C4-2B (cell line): ENCODE measurements at regions not wholly inside any gene's neighbourhood (a gene's known extent, or its start where the extent isn't known, plus 50 kb on each side); places are given as distances from the start of the nearest gene placed in this dataset.

Experiments
- H3K27ac ChIP-seq: fragments of 450-650 bp; 2 replicates; pipeline ENCODE4 v1.5.1; 2017
- ZFX ChIP-seq: fragments of 450-650 bp; IDR thresholded peaks from 2 replicates; pipeline ENCODE4 v1.6.1; 2017
- TF ChIP-seq, protein P1 (sequence below): fragments of 450-650 bp; conservative IDR thresholded peaks from 2 replicates; pipeline ENCODE4 v1.5.1; 2017; ENCODE audit warnings: mild to moderate bottlenecking

DNA sequence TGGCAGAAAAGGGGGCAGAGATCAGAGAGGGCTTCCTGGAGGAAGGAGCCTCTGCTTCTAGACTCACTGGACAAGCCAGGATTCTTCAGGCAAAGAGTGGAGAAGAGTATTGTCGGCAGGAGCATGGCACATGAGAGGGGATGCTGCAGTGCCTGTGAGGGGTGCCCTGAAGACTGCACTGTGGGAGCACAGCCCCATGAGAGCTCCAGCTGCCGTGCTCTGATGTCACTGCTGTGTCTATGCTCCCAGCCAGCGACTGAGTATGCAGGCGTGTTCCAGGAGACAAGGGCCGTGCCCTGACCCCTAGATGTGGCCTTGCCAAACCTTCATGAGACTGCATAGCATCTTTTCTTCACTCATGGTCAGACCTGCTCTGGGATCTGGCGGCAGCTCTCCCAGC, 339.1 kb downstream of the RPS24 start:
- TF ChIP-seq ZFX = no peak
- TF ChIP-seq, protein P1, sequence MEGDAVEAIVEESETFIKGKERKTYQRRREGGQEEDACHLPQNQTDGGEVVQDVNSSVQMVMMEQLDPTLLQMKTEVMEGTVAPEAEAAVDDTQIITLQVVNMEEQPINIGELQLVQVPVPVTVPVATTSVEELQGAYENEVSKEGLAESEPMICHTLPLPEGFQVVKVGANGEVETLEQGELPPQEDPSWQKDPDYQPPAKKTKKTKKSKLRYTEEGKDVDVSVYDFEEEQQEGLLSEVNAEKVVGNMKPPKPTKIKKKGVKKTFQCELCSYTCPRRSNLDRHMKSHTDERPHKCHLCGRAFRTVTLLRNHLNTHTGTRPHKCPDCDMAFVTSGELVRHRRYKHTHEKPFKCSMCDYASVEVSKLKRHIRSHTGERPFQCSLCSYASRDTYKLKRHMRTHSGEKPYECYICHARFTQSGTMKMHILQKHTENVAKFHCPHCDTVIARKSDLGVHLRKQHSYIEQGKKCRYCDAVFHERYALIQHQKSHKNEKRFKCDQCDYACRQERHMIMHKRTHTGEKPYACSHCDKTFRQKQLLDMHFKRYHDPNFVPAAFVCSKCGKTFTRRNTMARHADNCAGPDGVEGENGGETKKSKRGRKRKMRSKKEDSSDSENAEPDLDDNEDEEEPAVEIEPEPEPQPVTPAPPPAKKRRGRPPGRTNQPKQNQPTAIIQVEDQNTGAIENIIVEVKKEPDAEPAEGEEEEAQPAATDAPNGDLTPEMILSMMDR = no peak
- no peak overlapping the region for H3K27ac ChIP-seq

DNA sequence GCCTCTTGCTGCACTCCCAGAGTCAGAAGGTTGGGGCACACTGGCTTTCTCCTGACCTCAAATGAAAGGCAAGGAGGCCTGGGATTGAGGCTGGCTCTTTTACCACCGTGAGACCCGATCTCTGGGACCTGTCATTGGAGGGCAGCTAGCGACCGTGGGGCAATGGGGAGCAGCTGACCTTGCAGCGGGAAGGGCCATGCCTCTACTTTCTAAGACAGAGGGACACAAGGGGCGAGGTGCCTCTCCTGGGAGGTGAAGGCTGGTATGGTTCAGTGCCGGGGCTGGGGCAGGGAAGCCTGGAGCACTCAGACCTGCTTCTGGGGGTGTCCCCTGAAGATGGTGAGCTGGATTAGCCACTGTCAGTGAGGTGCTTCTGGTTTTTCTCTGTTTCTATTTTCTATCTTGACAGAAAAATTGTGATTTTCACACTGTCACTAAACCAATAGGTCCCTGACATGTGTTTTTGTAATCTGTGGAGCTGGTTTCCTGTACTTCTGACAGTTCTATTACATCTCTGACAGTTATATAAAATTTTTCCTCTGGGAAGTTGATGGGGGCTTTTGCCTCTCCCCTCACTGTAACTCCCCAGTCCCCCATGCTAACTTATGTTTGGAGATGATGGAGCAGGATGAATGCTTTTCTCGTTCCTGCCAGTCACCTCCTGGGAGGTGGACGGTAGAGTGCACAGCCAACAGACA, 340.8 kb downstream of the RPS24 start:
- TF ChIP-seq ZFX = no peak
- TF ChIP-seq, protein P1 = no peak

DNA sequence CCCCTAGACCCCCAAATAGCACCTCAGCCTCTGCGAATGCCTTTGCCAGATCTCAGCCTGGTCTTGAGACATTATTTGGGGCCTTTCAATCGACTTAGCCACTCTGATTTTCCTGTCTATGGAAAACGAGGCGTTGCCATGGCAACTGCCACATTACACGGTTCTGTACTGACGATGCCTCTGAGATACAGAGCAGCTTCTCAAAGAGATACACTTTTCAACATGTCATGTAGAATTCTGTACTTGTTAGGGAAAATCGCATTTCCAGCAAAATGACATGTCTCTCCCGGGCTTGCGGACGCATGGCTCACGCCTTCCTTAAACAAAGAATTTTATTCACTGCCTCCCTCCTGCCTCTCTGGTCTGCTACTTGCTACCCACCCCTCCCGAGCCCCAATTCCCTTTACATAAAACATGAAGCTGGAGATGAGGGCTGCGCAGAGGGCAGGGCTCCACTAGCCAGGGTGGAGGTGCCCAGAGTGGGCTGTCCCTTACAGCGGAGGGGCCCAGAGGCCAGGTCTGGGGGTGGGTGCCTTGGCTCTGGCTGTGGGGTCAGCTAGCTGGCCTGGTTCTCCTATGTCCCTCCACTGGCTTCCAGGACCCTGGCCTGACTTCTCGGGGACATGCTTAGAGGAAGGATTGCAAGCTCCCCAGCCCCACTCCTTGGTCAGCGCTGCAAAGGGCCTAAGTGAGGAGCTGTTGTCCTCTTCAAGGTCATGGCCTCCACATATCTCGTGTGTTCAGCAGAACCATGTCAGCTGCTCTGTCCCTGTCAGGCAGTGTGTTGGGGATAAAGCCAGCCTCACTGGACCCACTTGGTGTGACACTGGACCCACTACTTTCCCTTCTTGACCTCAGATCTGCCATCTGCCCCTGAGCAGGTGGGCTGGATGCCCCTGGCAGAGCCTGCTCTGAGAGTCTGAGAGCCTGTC, 342.5 kb downstream of the RPS24 start:
- no peak overlapping the region for H3K27ac ChIP-seq
- no peak for TF ChIP-seq ZFX
- TF ChIP-seq, protein P1 = no peak

More for the DNA sequence above, 340.8 kb downstream of the RPS24 start:
- H3K27ac ChIP-seq = no peak overlapping the region

DNA sequence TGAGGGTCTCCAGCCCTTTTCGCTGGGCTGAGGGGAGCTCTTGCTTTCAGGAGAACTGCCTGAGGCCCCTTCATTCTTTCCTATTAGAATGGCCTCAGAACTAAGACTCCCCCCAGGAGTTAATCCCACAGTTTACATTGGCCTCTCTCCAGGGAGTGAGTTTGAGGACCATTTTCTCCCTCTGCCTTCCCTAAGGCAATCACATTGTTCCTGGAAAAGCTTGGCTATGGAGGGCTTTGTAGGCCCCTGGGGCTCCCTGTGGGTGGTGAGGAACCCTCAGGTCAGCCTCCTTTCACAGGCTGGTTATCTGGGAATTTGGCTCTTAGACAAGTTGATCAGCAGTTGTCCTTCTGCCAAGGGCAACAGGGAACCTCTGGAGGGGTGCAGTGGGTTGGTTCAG, 343.7 kb downstream of the RPS24 start:
- no peak overlapping the region for H3K27ac ChIP-seq

DNA sequence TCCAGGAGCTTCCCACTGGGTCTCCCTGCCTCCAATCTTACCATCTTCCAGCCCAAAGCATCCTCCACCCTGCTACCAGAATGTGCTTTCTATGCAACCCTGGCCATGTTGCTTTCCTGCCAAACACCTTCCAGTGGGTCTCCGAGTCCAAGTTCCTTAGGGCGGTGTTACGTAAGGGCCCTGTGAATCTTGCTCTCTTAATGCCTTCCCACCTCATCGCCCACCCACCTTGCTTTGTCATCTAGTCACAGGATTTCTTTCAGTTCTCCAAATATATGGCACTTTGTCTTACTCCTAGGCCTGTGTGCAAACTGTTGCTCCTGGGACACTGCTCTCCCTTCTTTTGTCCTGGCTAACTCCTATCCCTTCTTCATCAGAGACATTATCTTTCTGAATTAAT, 344.5 kb downstream of the RPS24 start:
- H3K27ac ChIP-seq = no peak overlapping the region
- no peak for TF ChIP-seq ZFX
- TF ChIP-seq, protein P1 = no peak

More for the DNA sequence above, 343.7 kb downstream of the RPS24 start:
- TF ChIP-seq, protein P1 = no peak
- no peak for TF ChIP-seq ZFX

DNA sequence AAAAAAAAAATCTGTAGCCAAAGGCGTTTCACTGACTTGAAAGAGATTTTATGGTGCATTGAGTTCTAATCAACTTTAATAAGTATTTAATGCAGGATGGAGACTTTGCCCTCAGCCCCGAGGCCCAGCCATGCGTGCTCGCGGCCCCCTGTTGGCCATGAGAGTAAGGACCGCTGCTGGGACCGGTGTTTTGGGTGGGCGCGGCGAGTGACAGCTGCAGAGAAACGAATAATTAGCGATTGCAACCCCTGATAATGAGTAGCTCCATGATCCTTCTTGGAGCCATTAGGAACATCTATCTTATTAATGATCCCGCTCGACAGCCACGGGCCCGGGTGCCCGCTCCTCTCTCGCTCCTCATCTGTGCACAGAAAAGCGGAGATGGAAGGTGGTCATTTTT, 347.4 kb downstream of the RPS24 start:
- no peak for TF ChIP-seq ZFX
- TF ChIP-seq, protein P1 = no peak; the same call in 1 of the 2 replicates
- H3K27ac ChIP-seq = no peak overlapping the region

DNA sequence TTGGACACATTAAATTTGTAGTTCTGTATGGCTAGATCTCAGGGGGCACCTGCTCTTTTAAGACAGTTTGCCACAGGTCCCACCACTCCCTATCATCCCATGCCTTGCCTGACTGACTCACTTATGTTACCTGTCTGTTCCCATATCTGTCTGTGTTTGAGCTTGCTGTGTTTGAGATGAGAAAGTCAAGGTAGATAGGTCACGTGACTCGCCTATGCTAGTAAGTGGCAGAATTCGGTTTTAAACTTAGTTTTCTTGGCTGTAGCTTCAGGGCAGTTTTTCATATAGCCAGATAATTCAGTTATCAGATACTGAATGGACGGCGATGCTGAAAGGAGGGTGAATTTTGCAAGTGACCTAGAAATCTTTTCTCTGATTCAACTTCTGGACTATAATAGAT, 348.4 kb downstream of the RPS24 start:
- no peak overlapping the region for H3K27ac ChIP-seq
- TF ChIP-seq ZFX = no peak
- TF ChIP-seq, protein P1 = no peak
